ENCODE measurements at regions not wholly inside any gene's neighbourhood (a gene's known extent, or its start where the extent isn't known, plus 50 kb on each side); places are given as distances from the start of the nearest gene placed in this dataset.

- H3K9me3 ChIP-seq = no peaks in the 10 kb centered on the region
- intact Hi-C loops (cut with DNase I) = no loop called here
- no peak for TF ChIP-seq CTCF (IDR thresholded peaks at IDR 0.05)
- no peak overlapping the region for H3K9ac ChIP-seq (ENCODE audit: low read depth in 2 of 2, low read length in 2 of 2)
- no peaks in the 10 kb centered on the region for H3K4me1 ChIP-seq
- no peaks in the 10 kb centered on the region for H3K27me3 ChIP-seq
- H3K27ac ChIP-seq = no peak overlapping the region
- no peak overlapping the region for H3K4me3 ChIP-seq
- H3K36me3 ChIP-seq = no peaks in the 10 kb centered on the region
- DNase-seq = no peak
Observed at GRCh38 chr12:75831402-75831801, 200.2 kb downstream of the PHLDA1 start.

- no peak overlapping the region for H3K4me3 ChIP-seq
- H3K9ac ChIP-seq (ENCODE audit: low read depth in 2 of 2, low read length in 2 of 2) = no peak overlapping the region
- H3K9me3 ChIP-seq = no peaks in the 10 kb centered on the region
- no peak for DNase-seq
- H3K4me1 ChIP-seq = peaks cover 4% of the 10 kb centered on the region
- intact Hi-C loops (cut with DNase I) = loop anchor here (10.0 kb wide), 1 partner anchor 208 kb away; the partner anchor contains the start of gene PHLDA1
- TF ChIP-seq CTCF (IDR thresholded peaks at IDR 0.05) = no peak
- H3K27ac ChIP-seq = no peak overlapping the region
- no peaks in the 10 kb centered on the region for H3K36me3 ChIP-seq
- no peaks in the 10 kb centered on the region for H3K27me3 ChIP-seq
Observed at GRCh38 chr12:75827061-75827460, 204.5 kb downstream of the PHLDA1 start.

GRCh38 chr12:75825686-75826085, 205.9 kb downstream of the PHLDA1 start:
- Histone ChIP-seq H3K4me1 (peaks cover 4% of the 10 kb centered on the region), H3K9me3 (no peaks in the 10 kb centered on the region), H3K9ac (ENCODE audit: low read depth in 2 of 2, low read length in 2 of 2) (no peak overlapping the region), H3K27ac (no peak overlapping the region), H3K4me3 (no peak overlapping the region), H3K36me3 (no peaks in the 10 kb centered on the region), H3K27me3 (no peaks in the 10 kb centered on the region)
- TF ChIP-seq CTCF (IDR thresholded peaks at IDR 0.05) = no peak
- DNase-seq = no peak
- intact Hi-C loops (cut with DNase I) = loop anchor here (10.0 kb wide), 1 partner anchor 209 kb away; the partner anchor contains the start of gene PHLDA1

- Histone ChIP-seq H3K36me3 (no peaks in the 10 kb centered on the region), H3K9me3 (no peaks in the 10 kb centered on the region), H3K27ac (no peak overlapping the region), H3K4me3 (no peak overlapping the region), H3K9ac (ENCODE audit: low read depth in 2 of 2, low read length in 2 of 2) (no peak overlapping the region), H3K4me1 (peaks cover 4% of the 10 kb centered on the region), H3K27me3 (no peaks in the 10 kb centered on the region)
- no peak for TF ChIP-seq CTCF (IDR thresholded peaks at IDR 0.05)
- DNase-seq = no peak
- intact Hi-C loops (cut with DNase I) = loop anchor here (10.0 kb wide), 1 partner anchor 211 kb away; the partner anchor contains the start of gene PHLDA1
Observed at GRCh38 chr12:75823475-75823874, 208.1 kb downstream of the PHLDA1 start.

- H3K4me1 ChIP-seq = peaks cover 4% of the 10 kb centered on the region
- intact Hi-C loops (cut with DNase I) = loop anchor here (10.0 kb wide), 1 partner anchor 212 kb away; the partner anchor contains the start of gene PHLDA1
- H3K4me3 ChIP-seq = no peak overlapping the region
- no peaks in the 10 kb centered on the region for H3K36me3 ChIP-seq
- H3K9ac ChIP-seq (ENCODE audit: low read depth in 2 of 2, low read length in 2 of 2) = no peak overlapping the region
- DNase-seq = no peak
- no peaks in the 10 kb centered on the region for H3K9me3 ChIP-seq
- H3K27me3 ChIP-seq = no peaks in the 10 kb centered on the region
- TF ChIP-seq CTCF (IDR thresholded peaks at IDR 0.05) = no peak
- no peak overlapping the region for H3K27ac ChIP-seq
Observed at GRCh38 chr12:75822416-75822815, 209.2 kb downstream of the PHLDA1 start.

Data from colonic mucosa (tissue), 4 donors.